ENCODE measurements at regions not wholly inside any gene's neighbourhood (a gene's known extent, or its start where the extent isn't known, plus 50 kb on each side); places are given as distances from the start of the nearest gene placed in this dataset.
A peak's percentile ranks its signal among the peaks of the same experiment; 100 is the strongest.

- no peak for DNase-seq
Observed at GRCh38 chr11:27968461-27968860, 139.5 kb downstream of the KIF18A start.

GRCh38 chr11:27965559-27965958 lies 142.4 kb downstream of the KIF18A start:
- no peak for DNase-seq

- DNase-seq: no peak
Observed at GRCh38 chr11:27963370-27963769, 144.6 kb downstream of the KIF18A start.

GRCh38 chr11:27949951-27950738 lies 157.8 kb downstream of the KIF18A start:
- DNase-seq: no peak

GRCh38 chr11:27945348-27945747 lies 162.6 kb downstream of the KIF18A start:
- DNase-seq: no peak

GRCh38 chr11:27938011-27938410 lies 169.9 kb downstream of the KIF18A start:
- no peak for DNase-seq

GRCh38 chr11:27934830-27935145 lies 173.2 kb downstream of the KIF18A start:
- peak; percentile 49 for DNase-seq

- DNase-seq: no peak
Observed at GRCh38 chr11:27933992-27934829, 173.7 kb downstream of the KIF18A start.

- no peak for DNase-seq
Observed at GRCh38 chr11:27931770-27932169, 176.2 kb downstream of the KIF18A start.

- DNase-seq: no peak
Observed at GRCh38 chr11:27930946-27931345, 177.0 kb downstream of the KIF18A start.

GRCh38 chr11:27928809-27929208 lies 179.1 kb downstream of the KIF18A start:
- DNase-seq: no peak

GRCh38 chr11:27926981-27927481 lies 180.9 kb downstream of the KIF18A start:
- no peak for DNase-seq

GRCh38 chr11:27926486-27926885 lies 181.5 kb downstream of the KIF18A start:
- no peak for DNase-seq

- no peak for DNase-seq
Observed at GRCh38 chr11:27921472-27921871, 186.5 kb downstream of the KIF18A start.

GRCh38 chr11:27916541-27917100 lies 191.3 kb downstream of the KIF18A start:
- DNase-seq: no peak

- no peak for DNase-seq
Observed at GRCh38 chr11:27914080-27914479, 193.9 kb downstream of the KIF18A start.

GRCh38 chr11:27913650-27914049 lies 194.3 kb downstream of the KIF18A start:
- no peak for DNase-seq

- DNase-seq: no peak
Observed at GRCh38 chr11:27912916-27913315, 195.0 kb downstream of the KIF18A start.

GRCh38 chr11:27910186-27910931 lies 197.6 kb downstream of the KIF18A start:
- DNase-seq: no peak

GRCh38 chr11:27909386-27909785 lies 198.6 kb downstream of the KIF18A start:
- DNase-seq: no peak

- DNase-seq: no peak
Observed at GRCh38 chr11:27908621-27909020, 199.3 kb downstream of the KIF18A start.

GRCh38 chr11:27907530-27907929 lies 200.4 kb downstream of the KIF18A start:
- DNase-seq: no peak

- DNase-seq: no peak
Observed at GRCh38 chr11:27907091-27907490, 200.9 kb downstream of the KIF18A start.

Data from hindlimb muscle (tissue), 1 donor.